GM13977 (cell line): ENCODE measurements at regions not wholly inside any gene's neighbourhood (a gene's known extent, or its start where the extent isn't known, plus 50 kb on each side); places are given as distances from the start of the nearest gene placed in this dataset.

Source experiments
- DNase-seq: peaks from one replicate; pipeline ENCODE4 v3.0.0; 2012; ENCODE audit warnings: low spot score
- CTCF ChIP-seq: IDR thresholded peaks from 2 replicates; pipeline ENCODE4 v1.5.1; 2012; ENCODE audit warnings: mild to moderate bottlenecking, control low read depth; ENCODE audit not compliant: insufficient read depth; ENCODE audit errors: extremely low read depth, missing control alignments
- in situ Hi-C: fragments of 300-500 bp; cut with MboI; formaldehyde crosslinking; loops from one replicate; pipeline ENCODE4 v1.12.0; 2022; ENCODE audit warnings: low sequenced_read_pairs, low pct_unique_long_range_greater_than_20kb, mixed read lengths, inconsistent platforms; ENCODE audit not compliant: unreplicated experiment

DNA sequence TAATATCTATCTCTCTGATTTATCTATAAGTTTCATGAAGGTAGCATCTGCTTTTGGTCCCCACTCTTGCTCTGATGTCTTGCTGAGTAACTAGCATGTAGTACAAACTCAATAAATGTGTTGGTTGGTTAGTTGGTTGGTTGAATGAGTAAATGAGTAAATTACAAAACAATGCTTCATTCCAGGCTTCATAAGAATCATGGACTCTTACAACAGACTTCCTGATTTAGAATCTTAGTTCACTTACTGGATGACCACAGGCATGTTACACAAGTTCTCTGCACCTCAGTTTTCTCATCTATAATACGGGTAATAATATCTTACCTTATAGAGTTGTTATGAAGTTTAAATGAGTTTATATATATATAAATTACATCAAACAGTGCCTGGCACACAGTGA, 98.6 kb downstream of the ZNF281 start:
- no peak for DNase-seq
- in situ Hi-C loops: no loop called here

GRCh38 chr1:200310824-200311223, 99.0 kb downstream of the ZNF281 start:
- in situ Hi-C loops: no loop called here
- no peak for TF ChIP-seq CTCF
- no peak for DNase-seq

More for the DNA sequence above, 98.6 kb downstream of the ZNF281 start:
- TF ChIP-seq CTCF: no peak

GRCh38 chr1:200307755-200308066, 102.1 kb downstream of the ZNF281 start:
- no peak for DNase-seq
- in situ Hi-C loops: no loop called here
- TF ChIP-seq CTCF: no peak

DNA sequence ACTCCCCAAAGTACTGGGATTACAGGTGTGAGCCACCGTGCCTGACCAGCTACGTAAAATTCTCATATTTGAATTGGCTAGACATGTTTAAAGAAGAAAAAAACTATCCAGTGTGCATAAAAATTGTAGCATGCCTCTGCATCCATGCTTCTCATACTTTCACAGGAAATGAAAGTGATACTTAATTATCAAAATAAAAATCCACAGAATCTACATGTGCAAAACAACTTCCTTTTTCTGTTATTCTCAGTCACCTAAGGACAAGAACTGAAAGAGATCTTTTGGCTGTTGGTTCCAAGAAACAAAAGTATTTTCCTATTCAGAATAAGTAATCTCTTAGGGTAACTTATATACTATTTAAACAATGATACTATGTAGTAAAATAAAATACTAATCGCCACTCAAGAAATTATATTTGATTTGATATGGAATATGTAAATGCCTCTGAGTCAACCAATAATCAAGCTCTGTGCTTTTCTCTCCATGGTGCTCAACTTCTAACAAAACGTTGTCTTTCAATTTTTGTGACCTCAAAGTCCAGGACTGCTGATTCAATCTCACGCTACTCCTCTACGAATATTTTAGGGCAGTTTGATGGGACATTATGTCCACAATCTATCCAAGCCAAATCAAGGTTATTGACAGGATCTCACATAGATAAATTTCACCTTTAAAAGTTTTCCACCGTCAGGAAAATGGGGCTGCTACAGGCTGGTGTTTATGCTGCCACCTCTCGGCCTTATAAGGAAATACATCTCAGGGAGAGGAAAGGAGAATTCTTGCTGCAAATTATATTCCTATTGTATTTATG, 102.7 kb downstream of the ZNF281 start:
- DNase-seq: peak; percentile 50
- peak; percentile 68 for TF ChIP-seq CTCF
- in situ Hi-C loops: no loop called here

DNA sequence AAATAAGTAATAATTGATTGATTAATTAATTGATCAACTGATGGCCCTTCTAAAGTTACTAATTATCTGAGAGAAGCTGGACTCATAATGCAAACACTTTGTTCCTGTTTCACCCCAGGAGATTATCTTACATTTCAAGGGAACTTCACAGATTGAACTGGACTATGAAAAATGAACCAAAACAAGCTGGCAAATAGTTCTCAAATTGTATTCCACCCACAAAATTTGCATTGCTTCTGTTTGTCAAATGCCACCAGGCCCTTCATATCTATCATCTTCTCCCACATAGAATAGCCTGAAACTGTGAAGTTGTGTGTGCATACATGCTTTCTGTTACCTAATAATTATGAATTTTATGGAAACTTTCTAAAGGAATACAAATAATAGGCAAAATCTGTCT, 104.0 kb downstream of the ZNF281 start:
- in situ Hi-C loops: no loop called here

GRCh38 chr1:200304171-200304570, 105.7 kb downstream of the ZNF281 start:
- no peak for DNase-seq
- no peak for TF ChIP-seq CTCF
- in situ Hi-C loops: no loop called here

More for the DNA sequence above, 104.0 kb downstream of the ZNF281 start:
- no peak for DNase-seq
- no peak for TF ChIP-seq CTCF
